ENCODE measurements at regions not wholly inside any gene's neighbourhood (a gene's known extent, or its start where the extent isn't known, plus 50 kb on each side); places are given as distances from the start of the nearest gene placed in this dataset.

DNA sequence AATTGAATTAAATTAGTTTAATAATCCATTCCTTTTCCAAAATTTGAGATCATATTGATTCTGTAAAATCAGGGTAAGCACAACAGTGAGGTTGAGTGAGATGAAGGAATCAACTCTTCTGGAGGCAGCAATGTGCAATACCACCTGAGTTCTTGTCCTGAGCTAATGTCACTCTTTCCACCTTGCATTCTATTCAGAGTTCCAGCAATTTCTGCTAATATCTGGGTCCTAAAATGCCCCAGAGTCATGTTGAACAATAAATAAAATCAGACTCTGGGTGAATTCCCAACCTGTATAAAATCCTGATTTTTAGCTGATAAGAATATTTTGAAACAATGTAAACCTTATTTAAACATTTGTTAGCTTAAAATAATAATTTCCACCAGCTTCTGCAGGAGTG is 590.8 kb upstream of the ADGRB3 start:
- no peak overlapping the region for H3K27ac ChIP-seq
- no peak for ATAC-seq
- H3K9me3 ChIP-seq: no peaks in the 10 kb centered on the region
- FAIRE-seq: no peak
- H3K27me3 ChIP-seq: no peaks in the 10 kb centered on the region
- no peak overlapping the region for H3K4me3 ChIP-seq
- TF ChIP-seq, protein P1, sequence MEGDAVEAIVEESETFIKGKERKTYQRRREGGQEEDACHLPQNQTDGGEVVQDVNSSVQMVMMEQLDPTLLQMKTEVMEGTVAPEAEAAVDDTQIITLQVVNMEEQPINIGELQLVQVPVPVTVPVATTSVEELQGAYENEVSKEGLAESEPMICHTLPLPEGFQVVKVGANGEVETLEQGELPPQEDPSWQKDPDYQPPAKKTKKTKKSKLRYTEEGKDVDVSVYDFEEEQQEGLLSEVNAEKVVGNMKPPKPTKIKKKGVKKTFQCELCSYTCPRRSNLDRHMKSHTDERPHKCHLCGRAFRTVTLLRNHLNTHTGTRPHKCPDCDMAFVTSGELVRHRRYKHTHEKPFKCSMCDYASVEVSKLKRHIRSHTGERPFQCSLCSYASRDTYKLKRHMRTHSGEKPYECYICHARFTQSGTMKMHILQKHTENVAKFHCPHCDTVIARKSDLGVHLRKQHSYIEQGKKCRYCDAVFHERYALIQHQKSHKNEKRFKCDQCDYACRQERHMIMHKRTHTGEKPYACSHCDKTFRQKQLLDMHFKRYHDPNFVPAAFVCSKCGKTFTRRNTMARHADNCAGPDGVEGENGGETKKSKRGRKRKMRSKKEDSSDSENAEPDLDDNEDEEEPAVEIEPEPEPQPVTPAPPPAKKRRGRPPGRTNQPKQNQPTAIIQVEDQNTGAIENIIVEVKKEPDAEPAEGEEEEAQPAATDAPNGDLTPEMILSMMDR (IDR thresholded peaks at IDR 0.05): no peak
- DNase-seq: no peak
- H3K36me3 ChIP-seq: no peaks in the 10 kb centered on the region
- H3K4me1 ChIP-seq: no peaks in the 10 kb centered on the region
- intact Hi-C loops (cut with DNase I): no loop called here

DNA sequence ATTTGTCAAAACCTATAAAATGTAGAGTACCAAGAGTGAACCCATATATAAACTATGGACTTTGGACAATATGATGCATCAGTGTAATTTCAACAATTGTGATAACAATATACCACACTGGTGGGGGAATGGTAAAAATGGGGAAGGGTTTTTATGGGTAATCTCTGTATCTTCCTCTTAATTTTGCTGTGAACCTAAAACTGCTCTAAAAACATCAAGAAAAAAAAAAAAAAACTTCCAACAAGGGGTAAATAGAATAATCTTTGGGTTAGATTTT is 592.0 kb upstream of the ADGRB3 start:
- no peak for DNase-seq
- H3K27ac ChIP-seq: no peak overlapping the region
- H3K9me3 ChIP-seq: no peaks in the 10 kb centered on the region
- ATAC-seq: no peak
- intact Hi-C loops (cut with DNase I): no loop called here
- no peak overlapping the region for H3K4me3 ChIP-seq
- TF ChIP-seq, protein P1 (IDR thresholded peaks at IDR 0.05): no peak
- no peak for FAIRE-seq
- no peaks in the 10 kb centered on the region for H3K27me3 ChIP-seq
- no peaks in the 10 kb centered on the region for H3K36me3 ChIP-seq
- H3K4me1 ChIP-seq: no peaks in the 10 kb centered on the region

DNA sequence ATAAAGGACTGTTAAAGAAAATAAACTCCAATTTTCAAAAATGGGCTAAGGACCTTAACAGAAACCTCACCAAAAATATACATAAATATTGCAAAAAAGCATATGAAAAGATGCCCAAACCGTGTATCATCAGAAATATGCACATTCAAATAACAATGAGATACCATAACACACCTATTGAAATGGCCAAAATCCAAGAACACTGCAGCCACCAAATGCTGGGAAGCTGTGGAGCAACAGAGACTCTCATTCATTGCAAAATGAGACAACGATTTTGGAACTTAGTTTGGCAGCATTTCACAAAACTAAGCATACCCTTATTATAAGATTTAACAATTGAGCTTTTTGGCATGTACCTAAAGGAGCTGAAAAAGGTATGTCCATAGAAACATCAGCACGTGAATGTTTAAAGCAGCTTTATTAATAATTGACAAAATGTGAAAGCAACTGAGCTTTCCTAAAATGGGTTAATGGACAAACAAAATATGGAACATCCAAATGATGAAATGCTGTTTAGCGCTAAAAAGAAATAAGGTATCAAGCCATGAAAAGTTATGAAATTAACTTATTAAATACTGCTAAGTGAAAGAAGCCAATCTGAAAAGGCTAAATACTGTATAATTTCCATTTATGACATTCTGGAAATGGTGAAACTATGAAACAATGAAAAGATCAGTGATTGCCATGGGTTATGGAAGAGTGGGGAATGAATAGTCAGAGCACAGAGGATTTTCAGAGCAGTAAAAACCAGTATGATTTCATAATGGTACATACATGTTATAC is 592.6 kb upstream of the ADGRB3 start:
- 39 to 41% methylated on average over 4 of the region's 4 CpGs for WGBS, 2 donors
- Histone ChIP-seq H3K27me3 (no peaks in the 10 kb centered on the region), H3K4me1 (no peaks in the 10 kb centered on the region), H3K9me3 (no peaks in the 10 kb centered on the region), H3K36me3 (no peaks in the 10 kb centered on the region), H3K27ac (no peak overlapping the region), H3K4me3 (no peak overlapping the region)
- ATAC-seq: no peak
- TF ChIP-seq, protein P1 (IDR thresholded peaks at IDR 0.05): no peak
- no peak for FAIRE-seq
- no peak for DNase-seq
- intact Hi-C loops (cut with DNase I): no loop called here

DNA sequence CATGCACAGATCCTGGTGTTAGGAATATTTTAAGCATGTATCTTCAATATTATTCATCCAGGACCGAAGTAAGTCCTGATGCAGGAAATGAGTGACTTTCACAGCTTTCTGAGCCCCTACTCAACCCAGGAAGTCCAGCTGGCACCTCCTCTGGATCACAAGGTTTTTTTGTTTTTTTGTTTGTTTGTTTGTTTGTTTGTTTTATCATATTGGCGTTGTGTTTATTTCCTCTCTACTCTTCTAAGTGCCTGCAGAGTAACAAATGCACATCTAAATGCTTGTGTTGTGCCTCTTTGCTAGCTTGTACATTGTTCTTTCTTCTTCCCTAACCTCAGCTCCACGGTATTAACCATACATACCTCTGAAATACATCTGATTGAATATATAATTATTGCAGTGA is 594.3 kb upstream of the ADGRB3 start:
- Histone ChIP-seq H3K9me3 (no peaks in the 10 kb centered on the region), H3K4me1 (no peaks in the 10 kb centered on the region), H3K4me3 (no peak overlapping the region), H3K27me3 (no peaks in the 10 kb centered on the region), H3K27ac (no peak overlapping the region), H3K36me3 (no peaks in the 10 kb centered on the region)
- DNase-seq (no peak), ATAC-seq (no peak), FAIRE-seq (no peak)
- TF ChIP-seq, protein P1 (IDR thresholded peaks at IDR 0.05): no peak
- WGBS, 2 donors: 26 to 40% methylated on average over 3 of the region's 3 CpGs
- intact Hi-C loops (cut with DNase I): no loop called here

DNA sequence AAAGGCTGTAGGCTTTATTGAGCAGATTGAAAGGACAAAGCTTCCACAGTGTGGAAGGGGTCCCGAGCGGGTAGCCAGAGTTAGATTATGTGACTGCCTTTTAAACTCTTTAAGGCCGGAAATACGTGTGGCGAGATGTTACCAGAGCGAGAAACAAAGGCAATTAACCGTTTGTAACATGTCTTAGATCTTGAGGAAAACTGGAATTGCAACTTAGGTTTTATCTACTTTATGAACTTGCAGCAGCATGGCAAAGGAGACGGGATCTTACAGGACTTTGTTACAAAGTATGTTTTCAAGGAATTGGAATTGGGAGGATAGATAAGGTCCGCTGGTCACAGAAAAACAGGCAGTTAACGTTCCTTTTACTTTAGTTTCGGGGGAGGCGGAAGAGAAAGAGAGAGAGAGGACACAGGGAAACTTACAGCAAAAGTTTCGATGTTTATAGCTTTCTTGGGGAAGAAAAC is 594.7 kb upstream of the ADGRB3 start:
- Histone ChIP-seq H3K4me1 (no peaks in the 10 kb centered on the region), H3K9me3 (no peaks in the 10 kb centered on the region), H3K36me3 (no peaks in the 10 kb centered on the region), H3K4me3 (no peak overlapping the region), H3K27ac (no peak overlapping the region), H3K27me3 (no peaks in the 10 kb centered on the region)
- DNase-seq (no peak), ATAC-seq (no peak), FAIRE-seq (no peak)
- intact Hi-C loops (cut with DNase I): no loop called here
- WGBS, 2 donors: 34% methylated on average over 13 of the region's 13 CpGs
- TF ChIP-seq, protein P1 (IDR thresholded peaks at IDR 0.05): no peak

Measured in pancreas (tissue), 10 donors.